ENCODE measurements at regions not wholly inside any gene's neighbourhood (a gene's known extent, or its start where the extent isn't known, plus 50 kb on each side); places are given as distances from the start of the nearest gene placed in this dataset.

DNA sequence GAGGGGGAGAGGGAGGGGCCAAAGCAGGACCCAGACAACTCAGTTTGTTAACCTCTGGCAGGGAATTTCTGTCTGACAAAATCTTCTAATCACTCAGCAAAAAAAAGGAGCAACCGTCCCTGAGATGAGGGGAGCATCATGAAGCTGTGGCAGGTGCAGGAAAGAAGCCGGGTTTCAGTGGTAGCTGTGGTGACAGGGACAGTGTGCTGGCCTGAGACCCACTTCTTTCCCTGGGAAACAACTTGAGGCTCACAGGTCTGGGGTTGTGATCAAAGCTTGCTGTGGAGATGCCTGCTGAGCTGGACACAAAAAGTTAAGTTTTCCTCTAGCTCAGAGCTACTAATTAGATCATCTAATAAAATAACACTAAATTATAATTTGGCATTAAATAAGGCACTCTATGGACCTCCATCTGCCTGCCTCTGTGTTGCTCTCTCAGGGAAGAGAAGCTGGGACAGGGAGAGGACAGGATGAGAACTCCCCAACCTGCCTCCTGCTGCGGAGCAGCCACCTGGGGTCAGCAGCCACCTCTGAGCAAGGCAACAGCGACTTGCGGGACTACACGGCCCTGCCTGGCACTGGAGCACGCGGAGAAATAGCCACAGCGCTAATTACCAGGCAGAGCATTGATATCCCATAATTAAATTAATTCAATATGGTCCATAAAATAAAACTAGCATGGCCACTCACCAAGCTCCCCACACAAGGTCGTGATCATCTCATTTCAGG, 104.6 kb upstream of the TEX51 start:
- no peak for DNase-seq (ENCODE audit: low read depth in 2 of 2)

DNA sequence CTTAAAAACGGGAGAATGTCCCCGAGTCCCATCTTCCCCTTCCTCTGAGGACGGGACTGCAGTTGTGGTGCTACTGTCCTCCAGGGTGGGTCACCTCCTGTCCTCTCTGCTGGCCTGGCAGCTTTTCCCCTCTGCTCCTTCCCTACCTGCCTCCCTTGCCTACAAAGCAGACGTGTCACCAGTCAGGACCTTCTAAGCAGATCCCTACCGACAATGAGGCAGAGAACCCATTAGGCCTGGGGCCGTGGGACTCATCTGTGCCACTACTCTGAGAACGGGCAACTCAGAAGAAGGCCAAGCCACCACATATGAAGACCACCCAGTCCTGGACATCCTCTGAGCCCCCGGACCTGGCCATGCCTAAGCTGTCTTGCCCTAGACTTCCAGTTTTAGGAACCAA, 103.0 kb upstream of the TEX51 start:
- DNase-seq (ENCODE audit: low read depth in 2 of 2) = no peak

DNA sequence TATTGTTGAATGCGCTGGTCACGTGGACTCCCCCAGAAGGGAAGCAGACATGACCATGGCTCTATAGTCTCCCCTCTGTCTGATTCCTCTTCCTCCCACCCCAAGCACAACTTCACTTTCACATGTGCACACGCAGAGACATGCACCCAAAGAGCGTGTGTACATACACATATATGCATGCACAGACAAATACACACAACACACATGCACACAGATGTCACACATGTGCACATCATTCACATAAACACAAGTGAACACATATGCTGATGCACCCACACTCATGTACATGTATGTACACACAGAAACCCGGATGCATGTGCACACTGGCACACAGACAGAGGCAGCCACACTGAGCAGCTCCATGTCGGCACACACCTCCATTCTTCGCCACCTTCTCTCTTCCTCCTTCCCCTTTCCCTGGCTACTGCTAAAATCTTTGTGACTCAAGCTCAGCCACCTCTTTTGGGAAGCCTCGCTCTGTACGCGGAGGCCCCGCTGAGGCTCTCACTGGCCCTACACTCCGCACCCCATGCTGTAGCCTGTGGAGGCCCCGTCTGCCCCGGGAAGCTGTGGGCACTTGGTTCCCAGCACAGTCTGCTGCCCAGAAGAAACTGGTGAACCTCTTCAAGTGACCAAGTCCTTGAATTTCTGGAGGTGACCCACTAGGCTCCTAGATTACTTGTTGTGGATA, 101.6 kb upstream of the TEX51 start:
- DNase-seq (ENCODE audit: low read depth in 2 of 2) = no peak

DNA sequence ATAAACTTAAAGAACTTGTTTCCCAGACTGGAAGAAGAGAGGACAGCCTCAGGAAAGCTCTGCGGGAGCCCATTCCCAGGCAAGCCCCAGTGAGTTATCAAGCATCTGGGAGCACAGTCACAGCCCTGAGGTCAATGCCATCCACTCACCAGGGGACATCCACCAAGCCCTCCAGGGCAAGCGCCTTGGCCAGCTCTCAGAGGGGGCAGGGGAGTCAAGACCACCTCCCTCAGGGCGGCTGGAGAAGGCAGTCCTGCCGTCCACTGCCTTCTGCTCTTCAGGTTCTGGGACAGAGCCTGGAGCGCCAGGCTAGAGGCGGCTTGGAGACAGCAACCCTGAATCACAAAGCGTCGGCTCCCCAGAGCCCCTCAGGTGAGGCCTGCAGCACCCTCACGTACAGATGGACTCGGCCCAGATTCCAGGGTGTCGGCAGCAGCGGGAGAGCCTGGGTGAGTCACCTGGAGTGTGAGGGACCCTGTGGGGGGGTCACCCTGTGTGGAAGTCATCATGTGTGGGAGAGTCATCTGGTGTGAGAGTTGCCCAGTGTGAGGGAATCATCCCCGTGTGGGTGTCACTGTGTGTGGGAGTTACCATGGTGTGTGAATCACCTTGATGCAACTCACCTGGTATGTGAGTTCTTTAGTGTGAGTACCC, 100.9 kb upstream of the TEX51 start:
- no peak for DNase-seq (ENCODE audit: low read depth in 2 of 2)

DNA sequence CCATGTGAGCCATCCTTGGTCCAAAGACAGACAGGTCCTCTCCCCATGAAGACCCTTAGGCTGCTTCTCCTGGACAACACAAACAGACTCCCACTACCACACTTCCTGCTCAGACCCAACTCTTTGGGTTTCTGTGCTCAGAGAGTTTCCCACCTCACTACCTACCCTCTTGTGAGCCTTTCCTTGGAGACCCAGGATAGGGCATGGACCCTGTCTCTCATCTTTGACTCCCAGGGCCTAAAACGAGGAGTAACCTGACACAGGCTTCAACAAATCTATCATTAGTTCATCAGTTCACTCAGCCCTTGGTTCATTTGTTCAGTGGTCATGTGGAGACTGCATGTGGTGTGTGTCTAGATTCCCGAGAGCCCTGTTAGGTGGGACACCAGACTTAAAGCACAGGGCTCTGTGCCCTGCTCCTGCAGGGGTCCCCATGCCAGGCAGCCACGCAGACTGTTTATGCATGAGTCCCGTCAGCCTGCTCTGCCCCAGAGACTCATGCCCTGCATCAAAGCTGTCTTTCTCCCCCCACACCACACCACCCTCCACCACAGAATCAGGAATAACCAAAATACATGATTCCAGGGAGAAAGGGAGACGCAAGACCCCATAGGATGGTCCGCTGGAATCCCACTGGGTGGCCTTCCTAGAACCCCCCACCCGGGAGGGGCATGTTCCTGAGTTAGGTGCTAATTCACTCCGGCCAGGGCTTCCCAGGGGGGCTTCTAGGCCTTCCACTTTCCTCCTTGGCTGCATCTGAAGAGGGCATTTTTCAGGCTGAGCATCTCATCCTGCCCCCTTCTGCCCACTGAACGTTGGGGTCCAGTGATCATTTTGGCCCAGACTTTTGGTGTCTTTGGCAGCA, 100.2 kb upstream of the TEX51 start:
- no peak for DNase-seq (ENCODE audit: low read depth in 2 of 2)

DNA sequence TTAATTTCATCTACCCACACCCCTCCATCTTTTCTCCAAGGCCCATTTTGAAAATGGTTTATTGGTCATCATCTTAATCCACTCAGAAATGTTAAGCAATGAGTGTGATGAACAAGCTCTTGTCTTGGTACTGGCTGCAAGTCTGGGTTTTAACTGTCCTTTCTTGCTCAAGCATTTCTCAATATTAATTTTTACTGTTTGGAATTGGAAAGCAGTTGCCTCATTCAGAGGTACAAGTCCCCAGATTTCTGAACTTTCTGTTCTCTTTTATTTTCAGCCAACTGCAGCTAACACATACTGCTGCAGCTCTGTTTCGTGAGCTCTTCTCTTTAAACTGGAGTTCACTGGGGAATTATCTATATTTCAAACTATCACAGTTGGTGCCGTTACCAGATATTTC, 99.4 kb upstream of the TEX51 start:
- no peak for DNase-seq (ENCODE audit: low read depth in 2 of 2)

DNA sequence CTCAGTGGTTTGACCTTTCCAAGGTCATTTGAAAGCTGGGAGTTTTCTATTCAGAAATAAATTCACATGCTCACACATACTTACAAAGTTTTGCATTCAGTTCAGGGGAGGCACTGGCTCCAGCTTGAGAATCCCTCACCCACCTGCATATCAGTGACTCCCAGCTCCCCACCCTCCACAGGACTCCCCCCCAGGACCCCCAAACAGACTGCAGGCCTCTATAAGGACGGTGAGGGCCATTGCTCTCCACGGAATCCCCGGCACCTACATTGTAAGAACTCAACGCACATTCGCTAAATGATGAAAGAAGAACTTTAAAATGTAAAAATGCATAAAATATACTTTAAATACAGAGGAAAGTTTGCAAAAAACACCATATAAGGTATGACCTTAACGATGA, 97.2 kb upstream of the TEX51 start:
- no peak for DNase-seq (ENCODE audit: low read depth in 2 of 2)

DNA sequence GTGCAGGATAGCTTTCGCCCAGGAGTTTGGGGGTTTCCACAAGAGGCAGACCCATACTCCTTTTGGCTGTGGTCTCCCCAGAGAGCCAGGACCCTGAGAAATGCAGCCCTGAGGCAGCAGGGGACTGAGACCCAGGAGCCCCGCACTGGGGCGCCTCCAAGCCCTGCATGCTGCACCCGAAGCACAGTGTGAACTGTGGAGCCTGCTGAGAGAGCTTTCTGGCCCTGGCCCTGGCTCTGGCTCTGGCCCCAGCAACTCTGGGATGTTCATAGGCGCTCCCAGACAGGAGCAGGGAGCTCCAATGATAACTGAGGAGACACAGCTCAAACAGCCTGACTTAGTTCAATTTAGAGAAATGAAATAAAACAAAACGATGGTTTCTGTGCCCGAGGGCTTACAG, 96.4 kb upstream of the TEX51 start:
- no peak for DNase-seq (ENCODE audit: low read depth in 2 of 2)

DNA sequence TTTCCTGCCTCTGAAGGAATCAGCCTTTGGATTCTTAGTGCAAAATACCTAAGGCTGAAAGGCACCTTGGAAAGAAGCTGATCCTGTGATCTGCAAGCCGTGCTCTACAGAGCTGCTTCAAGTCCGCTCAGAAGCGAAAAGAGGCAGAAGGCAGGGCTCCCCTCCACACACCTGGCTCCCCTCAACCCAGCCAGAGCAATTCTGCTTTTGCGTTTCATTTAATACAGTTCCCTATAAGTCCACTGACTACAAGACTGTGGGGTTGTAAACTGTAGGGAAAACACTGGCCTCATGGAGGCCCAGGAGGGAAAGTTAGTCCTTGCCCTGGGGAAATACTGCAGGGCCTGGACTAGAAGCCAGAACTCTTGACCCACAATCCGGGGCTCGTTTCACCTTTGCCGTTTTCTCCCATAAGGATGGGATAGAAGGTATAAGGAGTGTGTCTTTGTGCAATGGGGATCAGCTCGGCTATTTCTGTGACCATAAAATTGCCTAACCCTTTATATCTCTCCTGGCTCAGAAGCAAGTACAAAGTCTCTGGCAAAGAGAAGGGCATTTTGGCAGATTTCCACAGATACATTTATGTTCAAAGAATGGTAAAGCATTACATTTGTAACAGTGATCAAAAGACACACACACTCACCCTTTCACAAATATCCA, 95.8 kb upstream of the TEX51 start:
- DNase-seq (ENCODE audit: low read depth in 2 of 2) = no peak

DNA sequence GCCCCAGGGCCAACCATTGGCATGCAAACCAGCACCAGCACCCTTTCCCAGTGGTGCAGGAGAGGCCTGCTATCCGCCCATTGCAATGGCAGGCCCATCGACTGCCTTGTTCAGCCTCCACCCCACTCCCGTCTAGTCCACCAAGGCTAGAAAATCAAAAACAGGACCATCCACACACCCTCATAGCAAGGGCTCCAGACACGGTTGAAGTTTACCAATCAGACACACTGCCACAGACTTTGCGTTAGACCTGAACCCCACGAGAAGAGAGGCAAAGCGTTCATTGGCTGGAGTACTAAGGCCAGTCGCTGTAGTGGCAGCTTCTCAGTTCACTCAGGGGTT, 95.3 kb upstream of the TEX51 start:
- no peak for DNase-seq (ENCODE audit: low read depth in 2 of 2)

DNA sequence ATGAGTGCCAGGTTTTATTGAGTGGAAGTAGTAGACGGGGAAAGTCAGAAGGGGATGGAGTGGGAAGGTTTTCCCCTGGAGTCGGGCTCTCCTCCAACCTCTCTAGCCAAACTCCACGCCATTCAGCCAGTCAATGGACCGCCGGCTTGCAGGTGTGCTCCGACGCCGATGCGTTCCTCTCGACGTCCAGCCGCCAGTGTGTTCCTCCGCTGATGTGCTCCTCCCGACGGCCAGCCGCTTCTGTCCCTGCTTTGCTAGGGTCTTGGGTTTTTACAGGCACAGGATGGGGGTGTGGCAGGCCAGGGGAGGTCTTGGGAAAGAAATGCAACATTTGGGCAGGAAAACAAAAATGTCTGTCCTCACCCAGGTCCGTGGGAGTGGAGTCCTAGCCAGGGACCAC, 94.3 kb upstream of the TEX51 start:
- DNase-seq (ENCODE audit: low read depth in 2 of 2) = no peak

DNA sequence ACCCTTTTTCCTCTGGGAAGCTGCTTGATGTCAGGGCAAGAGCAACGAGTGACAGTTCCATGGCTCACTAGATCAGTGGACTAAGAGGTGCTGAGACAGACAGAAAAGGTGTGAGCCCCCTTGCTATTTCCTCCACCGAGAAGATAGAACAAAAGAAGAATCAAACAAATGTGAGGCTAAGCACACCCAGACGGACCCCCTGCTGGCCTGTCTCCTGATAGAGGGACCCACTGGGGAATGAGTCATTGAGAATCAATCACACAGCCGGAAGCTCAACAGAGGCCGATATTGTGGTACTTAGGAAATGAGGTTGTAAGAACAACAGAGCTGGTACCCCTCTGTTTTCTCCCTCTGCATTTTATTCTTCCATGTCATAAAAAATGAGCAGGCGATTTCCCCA, 89.8 kb upstream of the TEX51 start:
- DNase-seq (ENCODE audit: low read depth in 2 of 2) = no peak

DNA sequence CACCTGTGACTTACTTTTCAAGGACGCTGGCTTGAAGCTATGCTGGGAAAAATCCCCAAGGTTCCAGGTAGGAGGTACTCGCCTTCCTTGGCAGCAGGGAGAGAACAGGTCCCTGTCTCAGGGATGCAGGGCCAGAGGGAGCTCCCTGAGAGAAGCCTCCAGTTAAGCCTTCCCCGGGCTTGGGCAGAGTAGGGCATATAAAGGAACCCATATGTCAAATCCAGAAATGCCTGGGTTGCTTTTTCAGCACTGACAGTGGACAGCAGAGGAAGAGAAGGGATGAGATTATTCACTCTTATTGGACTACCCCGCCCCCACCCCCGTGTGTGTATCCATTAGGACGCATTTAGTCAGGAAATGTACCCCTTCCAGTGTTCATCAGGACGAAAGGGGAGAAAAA, 89.3 kb upstream of the TEX51 start:
- no peak for DNase-seq (ENCODE audit: low read depth in 2 of 2)

DNA sequence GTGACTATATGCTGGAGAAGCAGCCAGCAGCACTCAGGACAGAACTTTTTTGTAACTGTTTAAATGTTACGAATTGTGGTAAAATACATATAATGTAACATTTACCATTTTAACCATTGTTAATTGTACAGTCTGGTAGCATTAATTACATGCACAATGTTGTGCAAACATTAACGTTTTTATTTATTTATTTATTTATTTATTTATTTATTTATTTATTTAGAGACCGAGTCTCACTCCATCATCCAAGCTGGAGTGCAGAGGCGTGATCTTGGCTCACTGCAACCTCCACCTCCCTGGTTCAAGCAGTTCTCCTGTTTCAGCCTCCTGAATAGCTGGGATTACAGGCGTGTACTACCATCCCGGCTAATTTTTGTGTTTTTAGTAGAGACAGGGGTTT, 88.7 kb upstream of the TEX51 start:
- no peak for DNase-seq (ENCODE audit: low read depth in 2 of 2)

DNA sequence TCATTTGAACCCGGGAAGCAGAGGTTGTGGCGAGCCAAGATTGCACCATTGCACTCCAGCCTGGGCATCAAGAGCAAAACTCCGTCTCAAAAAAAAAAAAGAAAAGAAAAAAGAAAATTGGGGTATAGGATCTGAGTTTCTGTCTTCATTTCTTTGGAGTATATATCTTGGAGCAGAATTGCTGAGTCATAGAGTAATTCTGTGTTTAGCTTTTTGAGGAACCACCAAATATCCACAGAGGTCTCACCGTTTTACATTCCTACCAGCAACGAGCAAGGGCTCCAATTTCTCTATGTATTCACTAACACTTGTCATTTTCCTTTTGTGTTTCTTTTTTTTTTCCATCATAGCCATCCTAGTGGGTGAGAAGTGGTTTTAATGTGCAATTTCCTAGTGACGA, 87.6 kb upstream of the TEX51 start:
- DNase-seq (ENCODE audit: low read depth in 2 of 2) = no peak

DNA sequence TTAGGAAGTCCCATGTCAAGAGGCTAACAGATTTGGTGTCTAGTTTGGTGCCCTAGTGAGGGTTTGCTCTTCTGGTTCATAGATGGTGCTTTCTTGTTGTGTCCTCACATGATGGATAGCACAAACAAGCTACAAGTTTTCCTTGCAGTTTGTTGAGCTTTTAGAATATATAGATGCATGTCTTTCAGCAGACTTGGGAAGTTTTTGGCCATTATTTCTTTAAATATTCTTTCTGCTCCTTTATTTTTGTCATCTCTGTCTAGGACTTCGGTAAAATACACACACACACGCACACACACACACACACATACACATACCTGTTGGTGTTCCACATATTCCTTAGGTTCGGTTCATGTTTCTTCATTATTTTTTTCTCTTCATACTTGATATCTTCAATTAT, 81.5 kb upstream of the TEX51 start:
- no peak for DNase-seq (ENCODE audit: low read depth in 2 of 2)

DNA sequence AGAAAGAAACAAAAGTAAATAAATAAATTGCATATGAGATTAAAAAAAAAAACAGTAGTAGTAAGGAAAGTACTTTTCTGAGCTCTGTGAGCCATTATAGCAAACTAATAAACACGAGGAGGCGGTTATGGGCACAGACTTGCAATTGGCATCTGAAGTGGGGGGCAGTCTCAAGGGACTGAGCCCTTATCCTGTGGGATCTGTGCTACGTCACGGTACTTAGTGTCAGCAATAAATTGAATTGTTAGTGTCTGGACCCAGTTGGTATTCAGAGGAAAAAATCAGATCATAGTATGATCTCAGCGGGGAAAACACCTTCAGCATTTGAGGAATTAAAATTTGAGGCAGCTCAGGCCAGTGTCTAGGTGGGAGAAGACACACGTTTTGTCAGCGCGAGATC, 76.6 kb upstream of the TEX51 start:
- no peak for DNase-seq (ENCODE audit: low read depth in 2 of 2)

DNA sequence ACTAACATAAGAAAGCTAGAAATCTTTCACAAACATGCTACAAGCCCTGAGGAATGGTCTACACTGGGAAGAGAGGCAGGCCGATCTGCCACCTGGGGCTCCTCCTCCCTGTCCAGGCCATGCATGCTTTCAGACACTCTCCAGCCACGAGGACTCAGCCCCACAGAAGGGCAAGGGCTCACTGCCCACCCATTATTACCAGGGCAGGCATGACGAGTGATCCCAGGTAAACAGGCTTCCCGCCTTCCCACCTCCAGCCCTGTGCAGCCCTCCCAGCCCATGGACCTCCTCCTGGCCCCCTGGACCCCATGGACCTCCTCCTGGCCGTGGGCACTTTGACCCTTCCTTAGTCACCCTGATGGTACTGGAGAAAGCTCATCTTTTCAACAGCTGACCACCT, 75.8 kb upstream of the TEX51 start:
- no peak for DNase-seq (ENCODE audit: low read depth in 2 of 2)

DNA sequence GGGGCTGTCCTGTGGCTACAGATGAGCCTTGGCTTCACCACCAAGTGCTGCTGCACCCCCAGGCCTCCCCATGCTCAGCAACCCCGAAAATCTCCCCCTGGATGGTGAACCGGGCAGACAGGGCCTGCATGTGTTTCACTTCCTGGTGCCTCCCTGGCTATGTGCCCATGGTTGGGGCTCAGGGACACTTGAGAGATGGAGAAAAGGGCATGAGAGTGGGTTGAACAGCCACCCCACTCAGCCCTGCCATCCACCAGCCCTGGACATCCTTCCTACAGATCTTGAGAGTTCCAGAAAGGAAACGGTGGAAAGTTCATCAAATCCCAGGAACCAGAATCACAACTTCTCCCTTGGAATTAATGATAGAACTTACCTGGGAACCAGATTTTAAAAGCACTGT, 74.7 kb upstream of the TEX51 start:
- DNase-seq (ENCODE audit: low read depth in 2 of 2) = no peak

DNA sequence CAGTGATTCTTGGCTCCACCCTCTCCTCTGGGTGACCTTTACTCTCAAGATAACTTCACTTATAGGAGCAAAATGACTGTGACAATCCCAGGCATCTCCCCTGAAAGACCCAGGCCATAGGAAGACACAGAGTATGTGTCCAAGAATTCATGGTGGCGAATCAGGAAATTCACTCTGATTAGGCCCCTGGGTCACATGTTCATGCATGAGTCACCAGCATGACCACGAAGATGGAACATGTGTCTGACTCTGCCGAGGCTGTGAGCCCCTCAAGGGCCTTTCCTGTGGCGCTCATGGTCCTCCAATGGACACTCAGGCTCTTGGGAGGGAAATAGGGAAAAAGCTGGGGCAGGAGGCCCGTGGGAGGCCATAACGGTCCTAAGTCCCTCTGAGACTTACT, 74.0 kb upstream of the TEX51 start:
- DNase-seq (ENCODE audit: low read depth in 2 of 2) = no peak

DNA sequence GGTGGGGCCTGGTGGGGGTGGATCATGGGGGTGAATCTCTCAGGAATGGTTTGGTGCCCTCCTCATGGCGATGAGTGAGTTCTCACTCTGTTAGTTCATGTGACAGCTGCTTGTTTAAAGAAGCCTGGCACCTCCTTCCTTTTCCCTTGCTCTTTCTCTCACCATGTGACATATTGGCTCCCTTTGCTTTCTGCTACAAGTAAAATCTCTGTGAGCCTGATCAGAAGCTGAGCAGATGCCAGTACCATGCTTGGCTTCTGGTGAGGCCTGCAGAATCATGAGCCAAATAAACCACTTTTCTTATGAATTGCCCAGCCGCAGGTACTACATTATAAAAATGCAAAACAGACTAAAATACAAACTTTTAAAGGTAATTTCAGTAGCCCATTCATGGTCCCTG, 73.4 kb upstream of the TEX51 start:
- DNase-seq (ENCODE audit: low read depth in 2 of 2) = no peak

DNA sequence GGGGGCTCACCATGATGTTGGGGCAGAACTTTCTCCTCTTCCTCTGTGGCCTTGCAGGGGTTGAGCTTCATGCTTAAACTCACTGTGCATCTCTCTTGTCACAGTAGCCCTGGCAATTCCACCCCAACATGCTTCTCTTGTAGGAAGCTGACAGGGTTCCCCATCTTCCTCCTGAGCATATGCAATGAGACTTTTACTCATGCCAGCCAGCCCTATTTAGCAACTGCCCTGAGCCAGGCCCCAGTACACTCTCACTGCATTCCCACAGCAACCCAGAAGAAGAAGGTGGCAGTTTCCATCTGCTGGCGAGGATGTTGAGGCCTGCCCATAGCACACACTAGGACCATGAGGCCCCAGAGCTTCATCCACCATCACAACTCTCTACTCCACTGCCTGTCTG, 72.2 kb upstream of the TEX51 start:
- DNase-seq (ENCODE audit: low read depth in 2 of 2) = no peak

Measured in stimulated activated CD4-positive, alpha-beta T cell treated with anti-CD3 and anti-CD28 coated beads, Interleukin-4, amount 100 ng/mL, for 48 hours (primary cell).